Transverse colon (tissue), 4 donors: ENCODE measurements at regions not wholly inside any gene's neighbourhood (a gene's known extent, or its start where the extent isn't known, plus 50 kb on each side); places are given as distances from the start of the nearest gene placed in this dataset.

Source experiments
- DNase-seq: peaks from one replicate; pipeline ENCODE4 v3.0.0-alpha.2; 2019
- H3K27ac ChIP-seq, 4 donors: fragments of 200-600 bp; sonication (generic); 2 replicates each; pipeline ENCODE4 v1.5.1; 2016 to 2018; ENCODE audit warnings: inconsistent platforms in 4 of 4
- H3K27me3 ChIP-seq: fragments of 200-600 bp; sonication (generic); 2 replicates; pipeline ENCODE4 v1.5.1; 2017; ENCODE audit warnings: inconsistent platforms
- H3K36me3 ChIP-seq, 4 donors: fragments of 200-600 bp; sonication (generic); 2 replicates each; pipeline ENCODE4 v1.5.1; 2017 to 2019; ENCODE audit warnings: inconsistent platforms in 4 of 4
- H3K4me1 ChIP-seq, 4 donors: fragments of 200-600 bp; sonication (generic); 2 replicates each; pipeline ENCODE4 v1.5.1; 2017 to 2020; ENCODE audit warnings: inconsistent platforms in 4 of 4
- H3K4me3 ChIP-seq, 4 donors: fragments of 200-600 bp; sonication (generic); 1 replicate in 1 of 4; 2 replicates in 3 of 4; pipeline versions ENCODE4 v1.5.1 to v1.6.1; 2017 to 2019; ENCODE audit warnings: inconsistent platforms in 4 of 4
- H3K9me3 ChIP-seq, 2 donors: fragments of 200-600 bp; sonication (generic); 2 replicates each; pipeline ENCODE4 v1.5.1; 2017 to 2019; ENCODE audit warnings: inconsistent platforms in 2 of 2
- EP300 ChIP-seq: sonication (generic); formaldehyde crosslinking; IDR thresholded peaks from one replicate; pipeline ENCODE4 v1.6.1; 2017; ENCODE audit warnings: antibody characterized with exemption, low read depth
- POLR2A ChIP-seq: fragments of 450-650 bp; IDR thresholded peaks from one replicate; pipeline ENCODE4 v1.6.1; 2016; ENCODE audit warnings: antibody characterized with exemption, mild to moderate bottlenecking, moderate library complexity
- POLR2AphosphoS5 ChIP-seq, 3 donors: sonication (generic); formaldehyde crosslinking; IDR thresholded peaks; one replicate each; pipeline ENCODE4 v1.6.1; 2016; ENCODE audit warnings: antibody characterized with exemption in 3 of 3
- WGBS, 2 donors: methylation state at CpG; one replicate each; pipeline ENCODE4 v1.1.5; 2018; ENCODE audit warnings: low coverage in 1 of 2; 5-methylcytosine and 5-hydroxymethylcytosine counted together
- in situ Hi-C, 4 donors: fragments of 200-750 bp; cut with MboI; loops; one replicate each; pipeline versions ENCODE4 v1.15.0 to v1.15.1; 2017; ENCODE audit warnings: low sequenced_read_pairs in 3 of 4, low pct_ligation_motif_present in 1 of 4, low pct_unique_long_range_greater_than_20kb in 1 of 4
- intact Hi-C: fragments of 100-400 bp; cut with DNase I; formaldehyde crosslinking; loops from one replicate; pipeline ENCODE4 v1.15.1; 2023; ENCODE audit warnings: low total_unique reads
- TF ChIP-seq, protein P1 (sequence below), 5 experiments: fragments of 200-600 bp in 3 of 5; fragments of 450-650 bp in 2 of 5; sonication (generic) in 3 of 5; IDR thresholded peaks; 1 replicate in 2 of 5; 2 replicates in 3 of 5; pipeline ENCODE4 v1.5.1; 2016 to 2017; ENCODE audit warnings: antibody characterized with exemption in 5 of 5, inconsistent platforms in 3 of 5, mild to moderate bottlenecking in 2 of 5, moderate library complexity in 1 of 5

DNA sequence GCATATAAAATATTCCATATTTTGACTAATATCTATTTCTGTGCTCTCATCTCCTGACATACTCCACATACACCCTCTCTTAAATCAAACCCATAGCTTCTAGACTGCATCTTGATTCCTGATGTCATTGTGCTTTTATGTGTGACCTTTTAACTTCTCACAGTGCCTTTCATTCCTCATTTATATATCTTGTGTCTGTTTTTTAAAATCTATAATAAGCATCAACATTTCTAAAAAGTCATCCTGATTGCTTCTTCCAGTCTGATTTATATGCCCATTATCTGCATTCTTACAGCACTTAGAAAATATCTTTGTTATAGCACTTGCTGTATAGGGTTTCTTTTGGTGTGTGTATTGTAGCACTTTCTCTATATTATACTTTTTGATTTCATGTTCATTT is 190.1 kb upstream of the ITM2A start:
- no peaks in the 10 kb centered on the region for H3K36me3 ChIP-seq
- no peaks in the 10 kb centered on the region for H3K9me3 ChIP-seq
- no peaks in the 10 kb centered on the region for H3K27me3 ChIP-seq
- H3K27ac ChIP-seq, result no peak overlapping the region
- DNase-seq, result no peak
- TF ChIP-seq EP300, result no peak
- TF ChIP-seq, protein P1, sequence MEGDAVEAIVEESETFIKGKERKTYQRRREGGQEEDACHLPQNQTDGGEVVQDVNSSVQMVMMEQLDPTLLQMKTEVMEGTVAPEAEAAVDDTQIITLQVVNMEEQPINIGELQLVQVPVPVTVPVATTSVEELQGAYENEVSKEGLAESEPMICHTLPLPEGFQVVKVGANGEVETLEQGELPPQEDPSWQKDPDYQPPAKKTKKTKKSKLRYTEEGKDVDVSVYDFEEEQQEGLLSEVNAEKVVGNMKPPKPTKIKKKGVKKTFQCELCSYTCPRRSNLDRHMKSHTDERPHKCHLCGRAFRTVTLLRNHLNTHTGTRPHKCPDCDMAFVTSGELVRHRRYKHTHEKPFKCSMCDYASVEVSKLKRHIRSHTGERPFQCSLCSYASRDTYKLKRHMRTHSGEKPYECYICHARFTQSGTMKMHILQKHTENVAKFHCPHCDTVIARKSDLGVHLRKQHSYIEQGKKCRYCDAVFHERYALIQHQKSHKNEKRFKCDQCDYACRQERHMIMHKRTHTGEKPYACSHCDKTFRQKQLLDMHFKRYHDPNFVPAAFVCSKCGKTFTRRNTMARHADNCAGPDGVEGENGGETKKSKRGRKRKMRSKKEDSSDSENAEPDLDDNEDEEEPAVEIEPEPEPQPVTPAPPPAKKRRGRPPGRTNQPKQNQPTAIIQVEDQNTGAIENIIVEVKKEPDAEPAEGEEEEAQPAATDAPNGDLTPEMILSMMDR (IDR thresholded peaks at IDR 0.05), result no peak
- H3K4me3 ChIP-seq, result no peak overlapping the region
- intact Hi-C loops (no loop called here), in situ Hi-C loops (no loop called here)
- no peaks in the 10 kb centered on the region for H3K4me1 ChIP-seq

DNA sequence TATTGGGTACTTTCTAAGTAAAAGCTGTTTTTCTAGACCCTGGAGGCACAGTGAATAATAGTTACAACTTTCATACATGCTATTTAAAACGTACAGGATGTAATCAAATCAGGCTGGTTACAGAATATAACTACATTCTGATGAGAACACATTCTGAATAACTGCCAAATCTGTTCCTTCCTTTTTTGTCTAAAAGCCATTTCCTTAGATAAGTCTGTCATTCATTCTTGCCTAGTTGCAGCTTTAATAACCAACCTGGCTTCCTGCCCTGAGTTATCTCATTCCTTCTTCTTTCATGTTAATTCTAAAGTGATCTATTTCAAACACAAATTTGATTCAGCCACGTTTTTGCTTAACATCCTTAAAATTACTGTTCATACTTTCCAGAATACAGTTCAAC is 189.7 kb upstream of the ITM2A start:
- H3K4me3 ChIP-seq, result no peak overlapping the region
- in situ Hi-C loops, result no loop called here
- no peaks in the 10 kb centered on the region for H3K9me3 ChIP-seq
- 0% methylated on average over 1 to 2 of the region's 2 CpGs for WGBS, 2 donors
- H3K4me1 ChIP-seq, result no peaks in the 10 kb centered on the region
- H3K27me3 ChIP-seq, result no peaks in the 10 kb centered on the region
- no peak overlapping the region for H3K27ac ChIP-seq
- H3K36me3 ChIP-seq, result no peaks in the 10 kb centered on the region
- DNase-seq, result no peak
- no peak for TF ChIP-seq POLR2A
- TF ChIP-seq POLR2AphosphoS5 (IDR thresholded peaks at IDR 0.05), result no peak
- TF ChIP-seq EP300, result no peak
- TF ChIP-seq, protein P1 (IDR thresholded peaks at IDR 0.05), result no peak
- intact Hi-C loops, result no loop called here

DNA sequence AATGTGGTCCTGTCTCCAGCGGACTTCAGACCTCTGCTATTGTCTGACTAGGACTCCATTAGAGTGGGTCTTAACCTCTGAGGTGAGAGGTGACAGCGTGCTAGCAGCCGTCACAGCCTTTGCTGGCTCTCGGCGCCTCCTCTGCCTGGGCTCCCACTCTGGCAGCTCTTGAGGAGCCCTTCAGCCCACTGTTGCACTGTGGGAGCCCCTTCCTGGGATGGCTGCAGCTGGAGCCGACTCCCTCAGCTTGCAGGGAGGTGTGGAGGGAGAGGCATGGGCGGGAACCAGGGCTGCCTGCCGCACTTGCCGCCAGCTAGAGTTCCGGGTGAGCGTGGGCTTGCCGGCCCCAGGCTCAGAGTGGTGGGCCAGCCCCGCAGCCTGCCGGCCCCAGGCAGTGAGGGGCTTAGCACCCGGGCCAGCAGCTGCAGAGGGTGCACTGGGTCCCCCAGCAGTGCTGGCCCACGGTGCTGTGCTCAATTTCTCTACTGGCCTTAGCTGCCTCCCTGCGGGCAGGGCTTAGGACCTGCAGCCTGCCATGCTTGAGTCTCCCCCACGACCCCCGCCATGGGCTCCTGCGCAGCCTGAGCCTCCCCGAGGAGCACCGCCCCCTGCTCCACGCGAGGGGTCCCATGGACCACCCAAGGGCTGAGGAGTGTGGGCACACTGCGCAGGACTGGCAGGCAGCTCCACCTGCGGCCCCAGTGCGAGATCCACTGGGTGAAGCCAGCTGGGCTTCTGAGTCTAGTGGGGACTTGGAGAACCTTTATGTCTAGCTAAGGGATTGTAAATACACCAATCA is 163.4 kb upstream of the ITM2A start:
- TF ChIP-seq POLR2AphosphoS5 (IDR thresholded peaks at IDR 0.05), result no peak
- no peak for TF ChIP-seq EP300
- no peak for TF ChIP-seq POLR2A
- TF ChIP-seq, protein P1 (IDR thresholded peaks at IDR 0.05), result no peak
- no peak for DNase-seq
- H3K4me3 ChIP-seq, result no peak overlapping the region
- H3K9me3 ChIP-seq, result no peaks in the 10 kb centered on the region
- intact Hi-C loops, result no loop called here
- H3K36me3 ChIP-seq, result no peaks in the 10 kb centered on the region
- no peaks in the 10 kb centered on the region for H3K27me3 ChIP-seq
- no peaks in the 10 kb centered on the region for H3K4me1 ChIP-seq
- WGBS, 2 donors, result 89% methylated on average over 15 of the region's 27 CpGs; no CpG with 5 or more reads in 1 of the 2 donors
- in situ Hi-C loops, result no loop called here
- no peak overlapping the region for H3K27ac ChIP-seq

DNA sequence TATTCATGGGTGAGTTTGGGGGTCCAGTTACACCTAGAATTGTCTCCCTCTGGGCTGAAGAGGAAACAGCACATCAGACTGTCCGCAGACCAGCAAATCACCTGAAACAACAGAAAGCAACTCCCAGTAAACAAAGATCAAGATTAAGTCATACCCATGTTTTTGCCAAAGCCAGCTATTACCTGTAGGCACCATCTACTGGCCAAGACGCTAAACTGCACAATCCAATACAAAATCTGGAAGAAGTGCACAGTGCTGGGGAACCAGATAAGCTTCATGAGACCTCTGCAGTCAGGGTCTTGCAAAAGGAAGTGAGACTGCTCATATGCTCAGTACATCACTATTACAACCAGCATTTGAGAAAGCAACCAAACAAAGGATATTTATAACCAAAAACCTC is 157.5 kb upstream of the ITM2A start:
- WGBS, 2 donors, result 17% methylated on average over 2 of the region's 2 CpGs; no CpG with 5 or more reads in 1 of the 2 donors
- no peaks in the 10 kb centered on the region for H3K9me3 ChIP-seq
- no peak for DNase-seq
- H3K27ac ChIP-seq, result no peak overlapping the region
- TF ChIP-seq, protein P1 (IDR thresholded peaks at IDR 0.05), result peak in 1 of 5 experiments; percentile 9
- no peak for TF ChIP-seq POLR2AphosphoS5 (IDR thresholded peaks at IDR 0.05)
- H3K4me3 ChIP-seq, result no peak overlapping the region
- intact Hi-C loops, result no loop called here
- no peaks in the 10 kb centered on the region for H3K36me3 ChIP-seq
- in situ Hi-C loops, result no loop called here
- H3K4me1 ChIP-seq, result no peaks in the 10 kb centered on the region
- no peaks in the 10 kb centered on the region for H3K27me3 ChIP-seq
